Epithelial cell of esophagus (primary cell): ENCODE measurements at regions not wholly inside any gene's neighbourhood (a gene's known extent, or its start where the extent isn't known, plus 50 kb on each side); places are given as distances from the start of the nearest gene placed in this dataset.

Experiments
- DNase-seq: peaks from one replicate; pipeline ENCODE4 v3.0.0; 2010; ENCODE audit warnings: low read depth
- H3K4me3 ChIP-seq: 2 replicates; pipeline ENCODE4 v1.5.1; 2011; ENCODE audit warnings: mild to moderate bottlenecking, low read length, control low read depth
- TF ChIP-seq, protein P1 (sequence below): IDR thresholded peaks from 2 replicates; pipeline ENCODE4 v1.5.1; 2011; ENCODE audit warnings: low read depth, mild to moderate bottlenecking, low read length, control low read depth, inconsistent platforms; ENCODE audit not compliant: insufficient read depth; ENCODE audit errors: missing control alignments

DNA sequence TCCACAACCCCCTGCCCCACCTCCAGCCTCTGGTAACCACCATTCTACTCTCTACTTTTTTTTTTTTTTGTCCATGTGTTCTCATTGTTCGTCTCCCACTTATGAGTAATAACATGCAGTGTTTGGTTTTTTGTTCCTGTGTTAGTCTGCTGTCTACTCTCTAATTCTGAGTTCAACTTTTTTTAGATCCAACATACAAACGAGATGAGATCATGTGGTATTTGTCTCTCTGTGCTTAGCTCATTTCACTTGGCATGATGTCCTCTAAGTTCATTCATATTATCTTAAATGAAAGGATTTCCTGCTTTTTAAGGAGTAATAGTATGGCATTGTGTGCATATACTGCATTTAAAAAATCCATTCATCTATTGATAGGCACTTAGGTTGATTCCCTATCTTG lies 130.9 kb downstream of the NMUR2 start:
- DNase-seq, result peak; percentile 1
- H3K4me3 ChIP-seq, result no peak overlapping the region
- TF ChIP-seq, protein P1, sequence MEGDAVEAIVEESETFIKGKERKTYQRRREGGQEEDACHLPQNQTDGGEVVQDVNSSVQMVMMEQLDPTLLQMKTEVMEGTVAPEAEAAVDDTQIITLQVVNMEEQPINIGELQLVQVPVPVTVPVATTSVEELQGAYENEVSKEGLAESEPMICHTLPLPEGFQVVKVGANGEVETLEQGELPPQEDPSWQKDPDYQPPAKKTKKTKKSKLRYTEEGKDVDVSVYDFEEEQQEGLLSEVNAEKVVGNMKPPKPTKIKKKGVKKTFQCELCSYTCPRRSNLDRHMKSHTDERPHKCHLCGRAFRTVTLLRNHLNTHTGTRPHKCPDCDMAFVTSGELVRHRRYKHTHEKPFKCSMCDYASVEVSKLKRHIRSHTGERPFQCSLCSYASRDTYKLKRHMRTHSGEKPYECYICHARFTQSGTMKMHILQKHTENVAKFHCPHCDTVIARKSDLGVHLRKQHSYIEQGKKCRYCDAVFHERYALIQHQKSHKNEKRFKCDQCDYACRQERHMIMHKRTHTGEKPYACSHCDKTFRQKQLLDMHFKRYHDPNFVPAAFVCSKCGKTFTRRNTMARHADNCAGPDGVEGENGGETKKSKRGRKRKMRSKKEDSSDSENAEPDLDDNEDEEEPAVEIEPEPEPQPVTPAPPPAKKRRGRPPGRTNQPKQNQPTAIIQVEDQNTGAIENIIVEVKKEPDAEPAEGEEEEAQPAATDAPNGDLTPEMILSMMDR, result no peak

DNA sequence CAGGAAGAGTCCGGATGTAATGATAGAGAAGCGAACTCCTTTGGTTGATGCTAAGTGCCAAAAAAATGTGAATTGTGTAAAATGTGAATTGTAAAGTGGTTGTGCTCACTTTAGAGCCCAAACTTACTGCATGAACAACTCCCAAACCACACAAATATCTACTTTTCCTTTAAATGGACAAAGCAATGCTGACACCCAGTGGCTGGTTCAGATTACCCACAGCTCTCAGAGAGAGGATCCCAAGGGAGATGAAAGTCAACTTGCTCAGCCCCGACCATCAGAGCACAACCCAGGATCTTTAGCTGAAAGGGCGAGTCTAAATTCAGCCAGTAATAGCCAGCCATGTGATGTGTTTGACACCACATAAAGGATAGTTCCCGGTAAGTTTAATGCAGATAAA lies 133.7 kb downstream of the NMUR2 start:
- peak; percentile 38 for DNase-seq
- TF ChIP-seq, protein P1, result peak; percentile 56
- H3K4me3 ChIP-seq, result no peak overlapping the region

DNA sequence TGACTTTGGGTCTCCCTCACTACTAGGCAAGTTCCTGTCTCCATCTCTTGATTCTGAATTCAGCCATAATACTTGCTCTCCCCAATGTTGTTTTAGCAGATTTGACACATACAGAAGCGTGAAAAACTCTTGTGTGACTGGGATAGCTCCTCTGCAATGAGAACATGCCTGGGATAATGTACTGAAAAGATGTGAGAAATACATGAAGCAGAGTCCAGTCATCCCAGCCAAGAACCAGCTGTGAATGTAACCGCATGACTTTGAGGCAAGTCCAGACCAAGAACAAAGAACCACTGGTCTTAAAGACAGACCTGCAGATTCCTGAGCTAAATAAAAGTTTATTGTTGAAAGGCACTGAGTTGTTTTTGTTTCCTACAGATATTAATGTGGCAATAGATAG lies 135.0 kb downstream of the NMUR2 start:
- peak; percentile 57 for DNase-seq
- H3K4me3 ChIP-seq, result no peak overlapping the region
- TF ChIP-seq, protein P1, result no peak

GRCh38 chr5:152269533-152269932 lies 135.5 kb downstream of the NMUR2 start:
- TF ChIP-seq, protein P1, result no peak
- DNase-seq, result no peak
- no peak overlapping the region for H3K4me3 ChIP-seq

DNA sequence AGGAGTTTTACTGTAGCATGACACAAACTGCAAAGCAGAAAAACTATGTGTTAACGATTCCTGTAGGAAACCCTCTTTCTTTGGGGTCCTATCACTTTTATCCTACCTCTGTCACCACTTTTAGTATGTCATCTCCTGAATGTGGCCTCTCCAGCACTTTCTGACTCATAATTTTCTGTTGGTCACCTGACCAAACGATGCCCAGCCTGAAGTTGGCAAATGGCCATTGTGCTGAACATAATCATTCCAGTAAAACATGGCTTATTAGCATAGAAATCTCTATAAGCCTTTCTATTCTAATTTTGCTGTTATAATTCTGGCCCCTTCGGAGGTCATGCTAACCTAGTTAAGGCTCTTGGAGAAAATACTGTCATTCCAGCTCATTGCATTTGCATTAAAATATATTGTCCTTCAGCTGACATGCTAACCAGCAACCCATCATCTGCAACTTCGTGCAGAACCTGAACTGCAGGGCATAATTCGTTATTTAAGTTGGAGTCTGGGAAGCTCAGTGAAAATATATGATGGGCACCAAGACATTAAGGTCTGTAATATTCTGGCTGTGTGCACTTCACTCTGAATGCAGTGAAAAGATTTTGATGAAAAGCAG lies 140.3 kb downstream of the NMUR2 start:
- DNase-seq, result peak; percentile 3
- TF ChIP-seq, protein P1, result no peak
- no peak overlapping the region for H3K4me3 ChIP-seq

DNA sequence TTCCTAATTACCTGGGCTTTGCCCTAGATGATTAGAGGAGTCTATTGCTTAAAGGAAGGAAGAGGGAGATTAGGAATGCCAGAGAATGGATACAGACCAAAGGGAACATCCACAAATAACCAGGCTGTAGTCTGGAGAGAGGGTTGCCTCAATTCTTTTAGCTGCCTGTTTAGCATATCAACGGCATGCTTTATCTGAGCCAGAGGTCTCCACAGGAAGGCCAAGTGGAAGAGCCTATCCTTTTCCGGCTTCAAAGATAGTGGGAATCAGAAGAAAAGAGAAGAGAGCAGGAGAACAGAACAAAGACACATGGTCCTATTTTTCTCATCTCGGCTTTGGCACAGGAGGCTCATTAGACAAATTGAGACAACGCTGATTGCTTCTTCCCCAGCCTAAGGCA lies 142.4 kb downstream of the NMUR2 start:
- DNase-seq, result no peak
- TF ChIP-seq, protein P1, result no peak
- H3K4me3 ChIP-seq, result no peak overlapping the region

- DNase-seq, result no peak
- no peak overlapping the region for H3K4me3 ChIP-seq
- TF ChIP-seq, protein P1, result no peak
These were observed 144.1 kb downstream of the NMUR2 start for GRCh38 chr5:152260940-152261339.
